ENCODE measurements at regions not wholly inside any gene's neighbourhood (a gene's known extent, or its start where the extent isn't known, plus 50 kb on each side); places are given as distances from the start of the nearest gene placed in this dataset.

GRCh38 chr10:91007655-91008054, 86.8 kb upstream of the ANKRD1 start:
- TF ChIP-seq CTCF (conservative IDR thresholded peaks at IDR 0.05) (no peak), EZH2 (IDR thresholded peaks at IDR 0.05; ENCODE audit: low read depth) (no peak)

All from PC-9 (cell line).